ENCODE measurements at regions not wholly inside any gene's neighbourhood (a gene's known extent, or its start where the extent isn't known, plus 50 kb on each side); places are given as distances from the start of the nearest gene placed in this dataset.

DNA sequence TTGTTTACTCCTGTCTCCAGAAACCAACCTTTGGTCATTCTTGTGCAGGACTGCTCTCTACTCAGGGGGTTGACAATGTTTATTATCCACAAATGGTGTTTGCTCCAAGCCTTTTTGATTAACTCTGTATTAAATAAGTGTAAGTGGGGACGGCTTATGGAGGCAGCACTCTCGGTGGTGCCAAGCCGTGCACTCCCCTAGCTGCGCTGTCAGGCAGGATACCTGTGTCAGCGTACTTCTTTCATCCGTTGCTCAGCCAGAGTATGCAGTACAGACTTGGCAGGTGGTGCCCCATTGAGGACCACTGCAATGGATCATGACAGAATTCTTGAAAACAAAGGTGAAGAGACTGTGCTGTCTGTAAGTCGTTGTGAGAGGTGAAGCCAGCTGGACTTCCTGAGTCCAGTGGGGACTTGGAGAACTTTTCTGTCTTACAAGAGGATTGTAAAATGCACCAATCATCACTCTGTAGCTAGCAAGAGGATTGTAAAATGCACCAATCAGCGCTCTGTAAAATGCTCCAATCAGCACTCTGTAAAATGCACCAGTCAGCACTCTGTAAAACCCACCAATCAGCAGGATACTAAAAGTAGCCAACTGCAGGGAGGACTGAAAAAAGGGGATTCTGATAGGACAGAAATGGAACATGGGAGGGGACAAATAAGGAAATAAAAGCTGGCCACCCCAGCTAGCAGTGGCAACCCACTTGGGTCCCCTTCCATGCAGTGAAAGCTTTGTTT, 480.0 kb downstream of the MEI4 start:
- POLR2A ChIA-PET: no interaction called here
- in situ Hi-C loops (cut with MboI): no loop called here
- BruUV-seq (replicated peaks): no TSS peak

More for the DNA sequence above, 480.0 kb downstream of the MEI4 start:
- Histone ChIP-seq H3K27ac (ENCODE audit: extremely low read depth, low read depth, low read length) (no peak overlapping the region), H3K9me3 (replicated peaks; ENCODE audit: control insufficient read depth, insufficient read depth, low read depth, low read length) (no peaks in the 10 kb centered on the region), H3K9ac (ENCODE audit: insufficient read depth in 1 of 2, low read depth in 2 of 2, low read length in 2 of 2) (no peak overlapping the region), H2AFZ (ENCODE audit: low read depth, low read length) (no peak overlapping the region), H3K9me1 (ENCODE audit: control insufficient read depth, insufficient read depth, low read length) (no peaks in the 10 kb centered on the region), H3K36me3 (ENCODE audit: control insufficient read depth, insufficient read depth, low read length) (no peaks in the 10 kb centered on the region), H3K79me2 (ENCODE audit: control insufficient read depth, insufficient read depth, low read length) (no peaks in the 10 kb centered on the region), H3K4me2 (ENCODE audit: insufficient read depth, low read length) (no peak overlapping the region), H3K4me3 (no peak overlapping the region), H4K20me1 (replicated peaks; ENCODE audit: control insufficient read depth, insufficient read depth, low read length) (no peaks in the 10 kb centered on the region), H3K4me1 (replicated peaks in 1 of 2; ENCODE audit: control insufficient read depth in 2 of 2, insufficient read depth in 2 of 2, low read length in 2 of 2) (no peaks in the 10 kb centered on the region), H3K27me3 (ENCODE audit: control insufficient read depth in 2 of 2, insufficient read depth in 2 of 2, low read length in 2 of 2) (no peaks in the 10 kb centered on the region)
- intact Hi-C loops (cut with micrococcal nuclease): no loop called here
- DNase-seq (ENCODE audit: extremely low read depth in 1 of 4, low spot score in 3 of 4): no peak
- ATAC-seq: no peak
- CTCF ChIA-PET (ENCODE audit: low intra/inter-chr PET ratio): no interaction called here
- no peak for TF ChIP-seq TCF3 (CRISPR knock-in tag; IDR thresholded peaks at IDR 0.05)
- TF ChIP-seq, protein P1, sequence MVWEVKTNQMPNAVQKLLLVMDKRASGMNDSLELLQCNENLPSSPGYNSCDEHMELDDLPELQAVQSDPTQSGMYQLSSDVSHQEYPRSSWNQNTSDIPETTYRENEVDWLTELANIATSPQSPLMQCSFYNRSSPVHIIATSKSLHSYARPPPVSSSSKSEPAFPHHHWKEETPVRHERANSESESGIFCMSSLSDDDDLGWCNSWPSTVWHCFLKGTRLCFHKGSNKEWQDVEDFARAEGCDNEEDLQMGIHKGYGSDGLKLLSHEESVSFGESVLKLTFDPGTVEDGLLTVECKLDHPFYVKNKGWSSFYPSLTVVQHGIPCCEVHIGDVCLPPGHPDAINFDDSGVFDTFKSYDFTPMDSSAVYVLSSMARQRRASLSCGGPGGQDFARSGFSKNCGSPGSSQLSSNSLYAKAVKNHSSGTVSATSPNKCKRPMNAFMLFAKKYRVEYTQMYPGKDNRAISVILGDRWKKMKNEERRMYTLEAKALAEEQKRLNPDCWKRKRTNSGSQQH (CRISPR knock-in tag; IDR thresholded peaks at IDR 0.05): no peak
- TF ChIP-seq, protein P2, sequence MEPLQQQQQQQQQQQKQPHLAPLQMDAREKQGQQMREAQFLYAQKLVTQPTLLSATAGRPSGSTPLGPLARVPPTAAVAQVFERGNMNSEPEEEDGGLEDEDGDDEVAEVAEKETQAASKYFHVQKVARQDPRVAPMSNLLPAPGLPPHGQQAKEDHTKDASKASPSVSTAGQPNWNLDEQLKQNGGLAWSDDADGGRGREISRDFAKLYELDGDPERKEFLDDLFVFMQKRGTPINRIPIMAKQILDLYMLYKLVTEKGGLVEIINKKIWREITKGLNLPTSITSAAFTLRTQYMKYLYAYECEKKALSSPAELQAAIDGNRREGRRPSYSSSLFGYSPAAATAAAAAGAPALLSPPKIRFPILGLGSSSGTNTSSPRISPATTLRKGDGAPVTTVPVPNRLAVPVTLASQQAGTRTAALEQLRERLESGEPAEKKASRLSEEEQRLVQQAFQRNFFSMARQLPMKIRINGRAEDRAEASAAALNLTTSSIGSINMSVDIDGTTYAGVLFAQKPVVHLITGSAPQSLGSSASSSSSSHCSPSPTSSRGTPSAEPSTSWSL (CRISPR knock-in tag; IDR thresholded peaks at IDR 0.05; ENCODE audit: borderline replicate concordance): no peak
- 2% methylated on average over 8 of the region's 8 CpGs for WGBS (ENCODE audit: insufficient coverage, low coverage, missing lambda C conversion rate)
- no peak for FAIRE-seq

All from K562 (cell line).